Endodermal cell (in vitro differentiated cells): ENCODE measurements at regions not wholly inside any gene's neighbourhood (a gene's known extent, or its start where the extent isn't known, plus 50 kb on each side); places are given as distances from the start of the nearest gene placed in this dataset.
A peak's percentile ranks its signal among the peaks of the same experiment; 100 is the strongest.

Experiments
- DNase-seq: peaks from one replicate; pipeline ENCODE4 v3.0.0-alpha.2; 2017
- H3K27ac ChIP-seq: 2 replicates; pipeline ENCODE4 v1.5.1; 2013; ENCODE audit warnings: mild to moderate bottlenecking, low read depth, low read length, moderate library complexity
- H3K27me3 ChIP-seq: 2 replicates; pipeline ENCODE4 v1.6.1; 2013; ENCODE audit warnings: mild to moderate bottlenecking, low read length, moderate library complexity; ENCODE audit not compliant: insufficient read depth, control insufficient read depth, poor library complexity, severe bottlenecking
- H3K36me3 ChIP-seq: 2 replicates; pipeline ENCODE4 v1.7.0; 2013; ENCODE audit warnings: mild to moderate bottlenecking, low read length, moderate library complexity; ENCODE audit not compliant: control insufficient read depth, insufficient read depth
- H3K4me1 ChIP-seq: one replicate; pipeline ENCODE4 v1.7.0; 2013; ENCODE audit warnings: low read length; ENCODE audit not compliant: control insufficient read depth, insufficient read depth
- H3K4me3 ChIP-seq: 2 replicates; pipeline ENCODE4 v1.5.1; 2013; ENCODE audit warnings: mild to moderate bottlenecking, low read length, moderate library complexity
- H3K9ac ChIP-seq: 2 replicates; pipeline ENCODE4 v1.6.1; 2013; ENCODE audit warnings: mild to moderate bottlenecking, low read length, moderate library complexity; ENCODE audit not compliant: poor library complexity, severe bottlenecking; ENCODE audit errors: extremely low read depth
- H3K9me3 ChIP-seq: 2 replicates; pipeline ENCODE4 v1.6.1; 2013; ENCODE audit warnings: mild to moderate bottlenecking, low read length, moderate library complexity; ENCODE audit not compliant: control insufficient read depth
- H3K27ac Mint-ChIP-seq: 2 replicates; pipeline ENCODE4 v1.8.0; 2020; ENCODE audit warnings: mixed read lengths
- H3K27me3 Mint-ChIP-seq: 2 replicates; pipeline ENCODE4 v1.8.0; 2021; ENCODE audit warnings: mild to moderate bottlenecking, mixed read lengths; ENCODE audit not compliant: insufficient read depth
- H3K36me3 Mint-ChIP-seq: 2 replicates; pipeline ENCODE4 v1.8.0; 2020; ENCODE audit warnings: low read depth, mixed read lengths
- H3K4me1 Mint-ChIP-seq: 2 replicates; pipeline ENCODE4 v1.8.0; 2020; ENCODE audit warnings: mixed read lengths
- H3K4me3 Mint-ChIP-seq: 2 replicates; pipeline ENCODE4 v1.8.0; 2020; ENCODE audit warnings: mild to moderate bottlenecking, moderate library complexity, mixed read lengths
- H3K9me3 Mint-ChIP-seq: 2 replicates; pipeline ENCODE4 v1.8.0; 2020; ENCODE audit warnings: mild to moderate bottlenecking, mixed read lengths
- CTCF ChIP-seq: fragments of 200-600 bp; sonication (generic); conservative IDR thresholded peaks from 2 replicates; pipeline ENCODE4 v1.5.0; 2021; ENCODE audit warnings: antibody characterized with exemption, mild to moderate bottlenecking
- WGBS, 2 experiments: methylation state at CpG; one replicate each; pipeline versions ENCODE4 v1.1.5 to v1.1.7; 2013; ENCODE audit warnings: missing lambda C conversion rate in 2 of 2, mixed read lengths in 1 of 2; ENCODE audit not compliant: insufficient coverage in 1 of 2, insufficient read length in 1 of 2; 5-methylcytosine and 5-hydroxymethylcytosine counted together

- no peaks in the 10 kb centered on the region for H3K9me3 ChIP-seq
- no peak overlapping the region for H3K4me3 ChIP-seq
- Mint-ChIP-seq H3K27ac (no peak overlapping the region), H3K4me3 (no peak overlapping the region), H3K4me1 (no peaks in the 10 kb centered on the region), H3K36me3 (no peaks in the 10 kb centered on the region), H3K27me3 (peaks cover 4% of the 10 kb centered on the region), H3K9me3 (peaks cover 3% of the 10 kb centered on the region)
- no peaks in the 10 kb centered on the region for H3K4me1 ChIP-seq
- H3K9ac ChIP-seq, result no peak overlapping the region
- H3K27ac ChIP-seq, result no peak overlapping the region
- no peak for DNase-seq
- no peak for TF ChIP-seq CTCF
- no peaks in the 10 kb centered on the region for H3K27me3 ChIP-seq
- no peaks in the 10 kb centered on the region for H3K36me3 ChIP-seq
- whole genome bisulfite sequencing, 2 experiments, result 73 to 92% methylated on average over 6 to 8 of the region's 8 CpGs
Observed at GRCh38 chr14:76708771-76709170, 52.5 kb upstream of the VASH1 start.

GRCh38 chr14:76710056-76711010 is 50.9 kb upstream of the VASH1 start:
- Mint-ChIP-seq H3K4me1 (no peaks in the 10 kb centered on the region), H3K27me3 (peaks cover 2% of the 10 kb centered on the region), H3K4me3 (no peak overlapping the region), H3K9me3 (peaks cover 3% of the 10 kb centered on the region), H3K36me3 (no peaks in the 10 kb centered on the region), H3K27ac (no peak overlapping the region)
- TF ChIP-seq CTCF, result peak; percentile 87
- H3K4me3 ChIP-seq, result no peak overlapping the region
- no peaks in the 10 kb centered on the region for H3K36me3 ChIP-seq
- H3K27ac ChIP-seq, result no peak overlapping the region
- H3K4me1 ChIP-seq, result no peaks in the 10 kb centered on the region
- H3K9ac ChIP-seq, result no peak overlapping the region
- DNase-seq, result peak; percentile 59
- no peaks in the 10 kb centered on the region for H3K9me3 ChIP-seq
- 45 to 49% methylated on average over 9 to 13 of the region's 13 CpGs for WGBS, 2 experiments
- H3K27me3 ChIP-seq, result no peaks in the 10 kb centered on the region
